Neural crest cell (in vitro differentiated cells): ENCODE measurements at regions not wholly inside any gene's neighbourhood (a gene's known extent, or its start where the extent isn't known, plus 50 kb on each side); places are given as distances from the start of the nearest gene placed in this dataset.

ENCODE experiments used
- DNase-seq: peaks from one replicate; pipeline ENCODE4 v3.0.0; 2021; ENCODE audit warnings: low read depth, mixed read lengths, low spot score
- H3K27ac Mint-ChIP-seq: one replicate; pipeline ENCODE4 v1.8.0; 2021; ENCODE audit warnings: mild to moderate bottlenecking, mixed read lengths; ENCODE audit not compliant: unreplicated experiment
- H3K27me3 Mint-ChIP-seq: 2 replicates; pipeline ENCODE4 v1.8.0; 2021; ENCODE audit warnings: low read depth, mild to moderate bottlenecking, mixed read lengths
- H3K36me3 Mint-ChIP-seq: 2 replicates; pipeline ENCODE4 v1.8.0; 2021; ENCODE audit warnings: low read depth, mild to moderate bottlenecking, mixed read lengths
- H3K4me1 Mint-ChIP-seq: 2 replicates; pipeline ENCODE4 v1.8.0; 2021; ENCODE audit warnings: mixed read lengths
- H3K4me3 Mint-ChIP-seq: one replicate; pipeline ENCODE4 v1.8.0; 2021; ENCODE audit warnings: mild to moderate bottlenecking, mixed read lengths
- H3K9me3 Mint-ChIP-seq: 2 replicates; pipeline ENCODE4 v1.8.0; 2021; ENCODE audit warnings: mixed read lengths
- TF ChIP-seq, protein P1 (sequence below): fragments of 200-600 bp; sonication (generic); conservative IDR thresholded peaks from 2 replicates; pipeline ENCODE4 v1.5.0; 2021; ENCODE audit warnings: antibody characterized with exemption, mild to moderate bottlenecking

DNA sequence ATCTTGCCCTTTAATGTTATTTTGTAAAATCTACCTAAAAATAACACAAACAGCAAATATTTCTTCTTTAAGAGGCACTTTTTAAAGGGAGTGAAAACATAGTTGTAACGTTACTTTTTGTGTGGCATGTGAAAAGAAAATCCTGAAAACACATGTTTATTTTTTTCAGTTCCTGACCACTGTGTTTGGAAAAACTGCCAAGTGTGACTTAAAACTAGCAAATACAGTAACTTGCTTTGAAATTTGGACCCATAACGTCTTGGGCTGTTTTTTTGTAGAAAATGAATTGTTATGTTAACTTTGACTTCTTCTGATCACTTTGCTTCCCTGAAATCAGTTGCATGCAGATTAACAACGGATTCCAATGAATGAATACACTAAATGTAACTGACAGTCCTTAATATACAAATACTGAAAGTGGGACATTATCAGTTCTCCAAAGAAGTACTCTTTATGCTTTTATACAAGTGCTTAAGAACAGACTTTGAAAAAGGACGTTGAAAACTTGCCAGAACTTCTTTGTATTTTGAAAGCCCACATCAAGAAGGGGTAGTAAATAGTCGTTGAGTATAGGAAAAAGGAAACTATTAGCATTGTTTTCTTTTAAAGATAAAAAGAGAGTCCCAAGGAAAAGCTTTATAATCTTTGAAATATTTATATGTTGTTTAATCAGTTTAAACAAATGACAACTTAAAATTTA, 96.1 kb upstream of the ZEB2 start:
- no peak overlapping the region for H3K4me3 Mint-ChIP-seq
- H3K36me3 Mint-ChIP-seq = peaks cover 9% of the 10 kb centered on the region
- no peak overlapping the region for H3K27ac Mint-ChIP-seq
- peaks cover 7% of the 10 kb centered on the region for H3K4me1 Mint-ChIP-seq
- H3K27me3 Mint-ChIP-seq = no peaks in the 10 kb centered on the region
- TF ChIP-seq, protein P1, sequence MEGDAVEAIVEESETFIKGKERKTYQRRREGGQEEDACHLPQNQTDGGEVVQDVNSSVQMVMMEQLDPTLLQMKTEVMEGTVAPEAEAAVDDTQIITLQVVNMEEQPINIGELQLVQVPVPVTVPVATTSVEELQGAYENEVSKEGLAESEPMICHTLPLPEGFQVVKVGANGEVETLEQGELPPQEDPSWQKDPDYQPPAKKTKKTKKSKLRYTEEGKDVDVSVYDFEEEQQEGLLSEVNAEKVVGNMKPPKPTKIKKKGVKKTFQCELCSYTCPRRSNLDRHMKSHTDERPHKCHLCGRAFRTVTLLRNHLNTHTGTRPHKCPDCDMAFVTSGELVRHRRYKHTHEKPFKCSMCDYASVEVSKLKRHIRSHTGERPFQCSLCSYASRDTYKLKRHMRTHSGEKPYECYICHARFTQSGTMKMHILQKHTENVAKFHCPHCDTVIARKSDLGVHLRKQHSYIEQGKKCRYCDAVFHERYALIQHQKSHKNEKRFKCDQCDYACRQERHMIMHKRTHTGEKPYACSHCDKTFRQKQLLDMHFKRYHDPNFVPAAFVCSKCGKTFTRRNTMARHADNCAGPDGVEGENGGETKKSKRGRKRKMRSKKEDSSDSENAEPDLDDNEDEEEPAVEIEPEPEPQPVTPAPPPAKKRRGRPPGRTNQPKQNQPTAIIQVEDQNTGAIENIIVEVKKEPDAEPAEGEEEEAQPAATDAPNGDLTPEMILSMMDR = no peak
- DNase-seq = no peak
- H3K9me3 Mint-ChIP-seq = peaks cover 9% of the 10 kb centered on the region

DNA sequence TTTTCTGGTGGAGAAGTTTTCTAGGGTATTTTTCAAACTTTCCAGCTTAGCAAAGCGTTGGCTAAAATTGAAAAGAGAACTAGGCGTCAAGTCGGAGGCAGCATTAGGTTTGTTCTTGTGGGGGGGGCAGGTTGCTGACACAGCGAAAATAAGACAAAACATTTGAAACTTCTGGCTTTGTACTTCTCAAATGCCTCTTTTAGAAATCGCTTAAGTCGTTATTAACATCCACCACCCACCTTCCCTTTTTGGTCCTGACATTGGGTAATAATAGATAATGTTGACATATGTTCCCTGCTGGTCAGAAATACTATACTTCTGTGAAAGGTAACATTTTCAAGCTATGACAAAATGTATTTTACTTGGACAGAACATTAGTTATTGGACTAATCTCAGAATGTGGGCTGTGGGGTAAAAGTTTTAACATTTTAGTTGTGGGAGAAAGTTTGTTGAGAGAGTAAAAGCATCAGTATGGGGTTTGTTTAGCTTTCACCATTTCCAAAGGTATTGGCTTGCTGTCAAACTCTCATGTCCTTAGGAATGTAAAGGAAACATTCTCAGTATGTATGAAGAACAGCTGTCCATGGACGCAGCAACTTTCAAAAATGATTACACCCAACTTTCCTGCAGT, 88.1 kb upstream of the ZEB2 start:
- Mint-ChIP-seq H3K36me3 (no peaks in the 10 kb centered on the region), H3K9me3 (no peaks in the 10 kb centered on the region), H3K27me3 (no peaks in the 10 kb centered on the region), H3K27ac (no peak overlapping the region), H3K4me3 (no peak overlapping the region), H3K4me1 (peaks cover 8% of the 10 kb centered on the region)
- no peak for DNase-seq
- TF ChIP-seq, protein P1 = no peak

DNA sequence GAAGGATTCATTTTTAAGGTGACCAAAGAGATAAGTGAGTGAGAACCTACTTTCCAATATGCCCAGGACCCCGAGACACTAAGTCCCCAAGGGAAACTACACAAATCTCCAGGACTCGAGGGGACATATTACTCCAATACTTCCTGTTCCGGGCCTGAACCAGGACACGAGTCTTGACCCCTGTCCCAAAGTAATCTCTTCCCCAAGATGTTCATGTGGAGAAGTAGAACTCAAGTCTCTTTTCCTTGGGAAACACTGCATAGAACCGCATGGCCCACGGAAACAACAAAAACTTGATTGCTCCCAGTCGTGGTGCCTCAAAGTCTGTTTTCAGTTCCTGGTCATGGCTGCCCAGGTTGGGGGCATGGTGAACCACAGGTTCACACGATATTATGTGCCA, 87.2 kb upstream of the ZEB2 start:
- H3K9me3 Mint-ChIP-seq = no peaks in the 10 kb centered on the region
- no peak for DNase-seq
- H3K36me3 Mint-ChIP-seq = no peaks in the 10 kb centered on the region
- peaks cover 8% of the 10 kb centered on the region for H3K4me1 Mint-ChIP-seq
- TF ChIP-seq, protein P1 = no peak
- H3K27ac Mint-ChIP-seq = no peak overlapping the region
- no peak overlapping the region for H3K4me3 Mint-ChIP-seq
- H3K27me3 Mint-ChIP-seq = no peaks in the 10 kb centered on the region

DNA sequence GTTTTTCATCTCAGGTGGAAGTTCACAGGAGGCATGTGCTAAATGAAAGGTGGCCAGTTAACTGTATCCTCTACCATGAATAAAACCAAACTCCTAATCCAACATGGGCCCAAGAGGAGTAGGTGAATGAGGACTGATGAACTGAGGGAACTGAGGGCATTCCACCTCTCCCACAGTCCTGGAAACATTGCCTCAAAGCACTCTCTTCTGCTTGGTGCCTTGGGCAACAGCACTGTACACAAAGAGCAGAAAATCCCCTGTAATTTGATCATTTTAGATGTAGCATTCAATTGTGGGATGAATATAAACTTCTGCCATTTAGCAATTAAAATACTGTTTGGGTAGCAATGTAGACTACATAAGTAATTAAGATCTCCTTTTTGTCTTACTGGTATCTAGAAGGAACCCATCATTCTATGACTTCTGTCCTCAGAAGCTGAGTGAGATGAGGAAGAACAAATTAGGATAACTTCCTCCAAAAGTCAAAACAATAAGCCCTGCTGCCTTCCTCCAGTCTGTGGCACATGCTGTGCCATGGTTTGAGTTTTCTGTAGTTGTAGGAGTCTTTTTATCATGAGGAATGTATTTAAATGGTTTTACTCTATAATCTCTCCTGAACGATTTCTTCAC, 86.7 kb upstream of the ZEB2 start:
- no peak for DNase-seq
- Mint-ChIP-seq H3K36me3 (no peaks in the 10 kb centered on the region), H3K27me3 (no peaks in the 10 kb centered on the region), H3K9me3 (no peaks in the 10 kb centered on the region), H3K4me3 (no peak overlapping the region), H3K4me1 (peaks cover 8% of the 10 kb centered on the region), H3K27ac (no peak overlapping the region)
- TF ChIP-seq, protein P1 = no peak

DNA sequence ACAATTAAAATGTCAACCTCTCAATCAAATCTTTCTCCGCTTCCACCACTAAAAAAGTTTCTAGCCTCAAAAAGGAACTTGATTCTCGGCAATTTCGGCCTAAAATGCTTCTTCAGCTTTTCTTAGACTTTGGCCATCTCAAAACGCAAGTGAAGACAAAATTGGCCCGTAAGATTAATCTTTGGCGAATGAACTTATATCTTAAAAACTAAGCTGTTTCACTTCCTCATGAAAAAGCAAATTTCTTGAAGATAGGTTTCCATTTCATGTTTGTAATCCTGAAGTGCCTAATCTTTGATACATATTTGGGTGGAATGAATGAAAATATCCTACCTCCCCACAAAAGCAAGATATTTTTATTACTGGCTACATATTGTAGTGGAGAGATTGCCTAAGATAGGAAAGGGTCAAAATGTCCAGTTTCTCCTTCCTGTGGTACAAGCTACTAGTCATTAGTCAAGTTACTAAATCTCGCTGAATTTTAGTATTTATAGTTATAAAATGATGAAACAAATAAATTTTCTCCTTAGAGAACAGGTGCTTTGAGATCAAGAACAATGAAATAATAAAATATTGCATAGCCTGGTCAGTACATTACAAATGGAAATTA, 85.4 kb upstream of the ZEB2 start:
- Mint-ChIP-seq H3K27ac (no peak overlapping the region), H3K27me3 (no peaks in the 10 kb centered on the region), H3K4me1 (peaks cover 8% of the 10 kb centered on the region), H3K36me3 (no peaks in the 10 kb centered on the region), H3K4me3 (no peak overlapping the region), H3K9me3 (no peaks in the 10 kb centered on the region)
- TF ChIP-seq, protein P1 = no peak
- DNase-seq = no peak
